ENCODE measurements at regions not wholly inside any gene's neighbourhood (a gene's known extent, or its start where the extent isn't known, plus 50 kb on each side); places are given as distances from the start of the nearest gene placed in this dataset.
"Not testable (repeated sequence)": the region's sequence is repeated elsewhere in the genome, so short reads cannot be mapped to it uniquely, and the experiment has no call there.

DNA sequence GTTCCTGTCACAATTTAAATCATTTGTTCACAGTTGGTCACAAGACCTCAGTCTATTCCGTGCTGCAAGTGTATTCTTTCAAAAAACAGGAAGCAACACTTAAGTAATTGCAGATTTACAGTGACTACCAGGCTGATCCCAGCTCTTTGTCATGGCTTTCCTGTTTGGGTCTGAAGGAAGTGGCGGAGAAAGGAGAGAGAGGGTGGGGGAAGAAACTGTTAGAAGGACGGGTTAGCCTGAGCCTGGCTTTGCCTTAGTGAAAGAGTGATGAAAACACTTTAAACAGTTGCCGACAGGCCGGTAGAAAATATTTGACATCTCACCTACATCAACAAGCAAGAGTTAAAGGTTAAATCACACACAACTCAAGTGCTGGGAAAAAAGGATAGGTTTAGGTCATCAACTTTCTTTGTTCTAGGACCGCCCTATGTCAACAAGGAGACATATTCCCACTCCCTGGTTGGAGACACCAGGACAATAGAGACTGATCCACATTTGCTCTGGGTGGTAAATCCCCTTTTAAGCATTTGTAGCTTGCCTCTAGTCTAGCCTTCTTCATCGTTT lies 102.2 kb upstream of the DAB2 start:
- DNase-seq, result peak in 1 of 2 donors; percentile 25

DNA sequence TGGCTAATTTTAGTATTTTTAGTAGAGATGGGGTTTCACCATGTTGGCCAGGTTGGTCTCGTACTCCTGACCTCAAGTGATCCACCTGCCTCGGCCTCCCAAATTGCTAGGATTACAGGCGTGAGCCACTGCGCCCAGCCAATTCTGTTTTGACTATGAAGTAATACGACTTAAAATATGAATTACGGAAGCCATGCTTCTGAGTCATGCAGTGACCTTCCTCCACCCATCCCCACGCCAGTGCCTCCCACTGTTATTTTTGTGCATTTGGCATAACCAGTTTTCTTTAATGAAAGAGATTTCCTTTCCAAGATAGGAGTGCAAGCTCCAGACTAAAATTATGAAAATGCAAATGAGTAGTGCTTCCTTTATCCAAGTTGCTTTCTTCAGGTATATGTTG lies 101.0 kb upstream of the DAB2 start:
- not testable (repeated sequence) for DNase-seq

DNA sequence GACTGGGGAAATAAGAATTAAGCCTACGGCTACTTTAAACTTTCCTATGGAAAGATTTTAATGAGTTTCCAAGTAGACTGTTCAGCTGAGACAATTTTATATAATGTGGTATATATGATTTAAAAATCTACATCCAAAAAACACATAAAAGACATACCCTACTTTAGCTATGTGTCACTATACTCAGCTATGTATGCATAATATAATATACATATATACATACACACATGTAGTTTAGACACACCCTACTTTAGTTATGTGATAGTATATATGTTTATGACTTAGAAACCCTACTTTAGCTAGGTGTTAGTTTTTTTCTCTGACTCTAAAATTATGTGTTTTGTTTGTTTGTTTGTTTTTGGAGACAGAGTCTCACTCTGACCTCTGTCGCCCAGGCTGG lies 100.5 kb upstream of the DAB2 start:
- DNase-seq, result no peak

DNA sequence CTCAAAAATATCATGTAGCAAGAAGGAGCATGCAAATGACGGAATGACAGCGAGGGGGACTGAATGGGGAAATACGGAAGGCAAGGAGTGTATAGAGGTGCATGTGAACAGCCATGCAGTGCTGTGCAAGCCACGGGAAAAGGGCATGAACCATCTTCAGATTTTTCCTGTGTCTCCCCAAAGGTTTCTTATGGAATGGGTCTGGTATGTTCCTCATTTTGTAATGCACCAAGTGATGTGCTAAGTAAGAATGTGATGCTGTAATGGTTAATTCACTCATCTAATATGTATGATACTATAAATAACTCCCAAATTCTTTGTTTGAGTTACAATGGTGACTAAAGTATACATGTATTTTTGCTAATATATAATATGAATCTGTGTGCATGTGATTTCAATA lies 99.0 kb upstream of the DAB2 start:
- DNase-seq, result no peak

DNA sequence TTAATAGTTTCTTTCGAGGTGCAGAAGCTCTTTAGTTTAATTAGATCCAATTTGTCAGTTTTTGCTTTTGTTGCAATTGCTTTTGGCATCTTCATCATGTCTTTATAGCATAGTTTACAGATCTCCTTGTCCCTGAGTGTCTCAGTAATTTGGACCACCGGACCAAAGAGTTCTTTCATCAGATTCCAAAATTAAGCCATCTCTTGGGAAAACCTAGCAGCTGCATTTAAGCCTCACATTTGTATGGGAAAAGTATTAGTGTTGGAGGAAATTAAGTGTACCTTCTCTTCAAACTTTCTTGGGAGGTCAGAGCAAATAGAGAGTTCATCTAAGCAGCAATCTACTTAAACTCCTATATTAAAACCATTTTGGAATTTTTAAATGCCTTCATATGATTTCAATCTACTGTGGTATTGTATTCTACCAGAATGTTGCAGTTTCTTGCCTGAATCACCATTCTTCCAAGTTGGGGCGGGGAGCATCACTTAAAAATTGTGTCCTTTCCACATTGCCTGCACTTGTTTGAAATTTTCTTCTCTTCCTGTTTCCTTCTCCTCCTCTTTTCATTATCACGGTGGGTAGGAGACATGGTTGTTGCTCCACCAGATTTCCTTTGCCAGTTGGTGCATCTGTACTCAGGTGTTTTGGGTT lies 97.3 kb upstream of the DAB2 start:
- no peak for DNase-seq

DNA sequence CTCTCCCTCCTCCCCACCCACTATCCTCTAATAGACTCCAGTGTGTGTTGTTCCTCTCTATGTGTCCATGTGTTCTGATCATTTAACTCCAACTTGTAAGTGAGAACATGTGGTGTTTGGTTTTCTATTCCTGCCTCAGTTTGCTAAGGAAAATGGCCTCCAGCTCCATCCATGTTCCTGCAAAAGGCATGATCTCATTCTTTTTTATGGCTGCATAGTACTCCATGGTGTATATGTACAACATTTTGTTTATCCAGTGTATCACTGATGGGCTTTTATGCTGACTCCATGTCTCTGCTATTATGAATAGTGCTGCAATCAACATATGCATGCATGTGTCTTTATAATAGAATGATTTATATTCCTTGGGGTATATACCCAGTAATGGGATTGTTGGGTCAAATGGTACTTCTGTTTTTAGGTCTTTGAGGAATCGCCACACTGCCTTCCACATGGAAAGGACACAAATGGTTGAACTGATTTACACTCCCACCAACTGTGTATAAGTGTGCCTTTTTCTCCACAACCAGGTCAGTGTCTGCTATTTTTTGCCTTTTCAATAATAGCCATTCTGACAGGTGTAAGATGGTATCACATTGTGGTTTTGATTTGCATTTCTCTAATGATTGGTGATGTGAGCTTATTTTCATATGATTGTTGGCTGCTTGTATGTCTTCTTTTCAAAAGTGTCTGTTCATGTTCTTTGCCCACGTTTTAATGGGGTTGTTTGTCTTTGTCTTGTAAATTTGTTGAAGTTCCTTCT lies 96.5 kb upstream of the DAB2 start:
- no peak for DNase-seq

DNA sequence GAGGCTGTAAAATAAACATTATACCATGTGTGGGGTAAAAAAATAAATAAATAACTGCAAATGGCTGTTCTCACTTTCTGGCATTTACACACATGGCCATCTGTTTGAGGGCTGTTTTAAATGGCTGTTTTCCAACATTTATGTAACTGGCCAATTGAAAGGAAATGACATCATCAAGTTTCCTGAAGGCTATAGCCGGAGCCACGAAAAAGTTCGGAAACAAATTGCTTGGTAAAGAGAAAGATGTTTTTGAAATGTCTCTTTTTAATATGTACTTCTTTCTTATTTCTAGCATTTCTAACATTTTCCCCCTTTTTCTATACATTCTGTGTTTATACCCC lies 95.4 kb upstream of the DAB2 start:
- no peak for DNase-seq

DNA sequence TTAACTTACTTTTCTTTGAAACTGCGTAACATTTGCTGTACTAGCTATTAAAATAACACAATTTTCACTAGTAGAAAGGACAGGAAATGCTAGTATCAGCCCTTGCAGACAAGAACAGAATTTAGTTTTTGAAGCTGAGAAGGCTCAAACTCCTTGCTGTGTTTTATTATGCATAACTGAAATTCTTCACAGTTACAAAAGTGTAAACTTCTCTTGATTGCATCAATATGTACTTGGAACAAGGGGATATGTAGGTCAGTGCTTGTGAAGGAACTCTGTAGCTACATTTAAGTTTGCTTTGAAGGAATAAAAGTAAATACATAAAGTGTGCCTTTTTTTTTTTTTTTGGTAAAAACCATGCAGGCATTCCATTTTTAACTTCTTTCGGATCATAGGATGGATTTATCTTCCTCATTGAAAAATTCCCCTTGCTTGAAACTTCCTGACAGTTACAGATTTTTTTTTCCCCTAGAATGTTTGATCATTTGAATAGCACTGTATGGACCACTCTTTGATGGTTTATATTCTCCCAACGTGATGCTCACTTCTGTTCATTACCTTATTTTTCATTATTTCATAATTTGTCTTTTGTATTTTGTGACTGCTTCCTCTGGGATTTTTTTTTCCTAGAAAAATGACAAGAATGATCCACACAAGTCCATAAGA lies 94.9 kb upstream of the DAB2 start:
- no peak for DNase-seq

DNA sequence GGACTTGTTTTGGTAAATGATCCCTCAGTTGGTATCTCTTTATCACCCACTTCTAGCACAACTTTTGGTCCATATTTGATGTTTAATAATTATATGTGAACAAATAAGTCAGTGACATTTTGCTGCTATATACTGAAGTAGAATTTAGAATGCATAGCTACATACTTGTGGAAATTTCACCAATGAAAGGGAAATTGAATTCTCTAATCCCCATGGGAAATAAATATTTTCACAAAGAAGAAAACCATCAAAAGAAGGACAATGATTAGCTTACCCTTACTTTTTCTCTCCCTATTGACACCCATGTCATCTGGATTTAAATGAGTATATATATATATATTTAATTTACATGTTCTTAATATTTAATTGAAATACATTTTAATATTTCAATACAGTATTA lies 94.3 kb upstream of the DAB2 start:
- DNase-seq, result no peak

DNA sequence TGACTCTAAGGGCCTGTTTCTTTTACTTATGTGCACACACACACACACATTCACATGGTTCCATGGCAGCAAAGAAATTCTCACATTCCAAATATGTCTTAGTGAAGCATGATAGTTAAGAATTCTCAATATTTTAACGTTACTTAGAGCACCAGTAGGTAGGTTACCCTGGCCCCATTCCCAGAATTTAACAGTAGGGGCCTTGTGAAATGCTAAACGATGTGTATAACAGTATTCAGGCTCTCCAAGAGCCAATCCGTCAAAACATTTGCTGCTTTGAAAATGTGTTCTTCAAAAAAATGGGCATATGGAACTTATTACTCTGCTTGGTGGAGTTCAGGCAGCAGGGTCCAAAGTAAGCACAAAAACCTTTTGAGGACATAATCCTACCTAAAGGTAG lies 93.7 kb upstream of the DAB2 start:
- no peak for DNase-seq

DNA sequence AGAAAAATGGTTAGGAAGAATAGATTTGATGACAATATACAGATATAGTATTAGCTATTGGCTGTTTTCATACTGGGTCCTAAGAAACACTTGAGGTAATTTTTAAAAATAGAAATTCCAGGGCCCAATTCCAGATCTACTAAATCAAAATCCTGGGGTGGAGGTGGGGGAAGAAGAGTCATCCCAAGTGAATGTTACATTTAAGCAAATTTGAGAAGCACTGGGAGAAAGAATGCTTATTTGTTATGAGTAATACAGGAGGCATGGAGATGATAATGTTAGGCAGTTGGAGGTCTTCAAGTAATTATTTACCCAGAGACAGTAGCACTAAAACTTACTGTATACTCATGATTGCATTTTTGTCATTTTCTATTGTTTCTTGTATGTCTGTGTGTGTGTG lies 93.0 kb upstream of the DAB2 start:
- no peak for DNase-seq

DNA sequence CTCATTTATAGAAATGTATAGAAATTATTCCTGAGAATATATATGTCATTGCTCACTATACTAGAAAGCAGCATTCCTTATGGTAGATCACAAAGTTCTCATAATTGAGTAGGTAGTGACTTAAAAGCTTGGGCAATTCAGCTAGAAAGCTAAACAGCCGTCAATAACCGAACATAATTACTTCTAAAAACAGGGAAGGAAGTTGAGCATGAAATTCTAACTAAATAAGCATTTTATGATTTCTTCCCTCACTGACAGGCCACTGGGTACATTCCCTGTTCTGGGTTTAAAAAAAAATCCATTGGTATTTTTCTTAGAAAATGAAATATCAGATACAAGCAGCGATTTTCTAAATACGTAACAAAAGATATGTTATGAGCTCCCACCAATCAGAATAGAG lies 91.1 kb upstream of the DAB2 start:
- DNase-seq, result no peak

DNA sequence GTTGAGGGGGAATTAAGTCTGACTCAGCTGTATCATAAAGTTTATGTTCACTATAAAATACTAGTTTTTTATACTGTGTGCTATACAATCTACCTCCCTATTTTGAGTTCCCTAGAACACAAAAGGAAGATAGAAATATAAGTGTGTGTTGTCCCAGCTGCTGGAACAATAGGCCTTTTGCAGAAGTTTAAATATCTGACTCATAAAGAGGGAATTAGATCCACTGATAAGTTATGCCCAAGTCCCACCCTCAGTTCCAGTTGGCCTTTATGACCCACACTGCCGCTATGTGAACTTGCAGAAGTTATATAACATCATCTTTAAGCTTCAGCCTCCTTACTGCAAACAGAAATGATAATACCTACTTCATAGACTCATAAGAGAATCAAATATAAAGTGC lies 88.5 kb upstream of the DAB2 start:
- DNase-seq, result no peak

DNA sequence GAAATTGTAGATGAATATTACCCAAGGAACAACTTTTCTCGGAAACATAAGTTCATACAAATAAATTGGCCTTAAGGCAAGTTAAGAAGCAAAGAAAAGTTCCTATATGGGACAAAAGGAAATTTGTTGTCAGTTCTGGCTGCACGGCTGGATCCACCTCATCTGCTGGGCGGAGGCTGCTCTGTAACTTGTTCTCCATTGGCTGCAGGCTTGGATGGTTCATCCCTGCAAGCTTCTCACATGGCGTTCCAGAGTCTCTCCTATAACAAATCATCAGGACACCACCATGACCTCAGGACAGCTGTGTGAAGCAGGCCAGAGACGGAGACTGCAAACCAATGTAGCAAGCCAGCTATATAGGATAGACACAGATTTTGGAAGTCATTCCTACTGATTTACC lies 81.4 kb upstream of the DAB2 start:
- DNase-seq, result no peak

DNA sequence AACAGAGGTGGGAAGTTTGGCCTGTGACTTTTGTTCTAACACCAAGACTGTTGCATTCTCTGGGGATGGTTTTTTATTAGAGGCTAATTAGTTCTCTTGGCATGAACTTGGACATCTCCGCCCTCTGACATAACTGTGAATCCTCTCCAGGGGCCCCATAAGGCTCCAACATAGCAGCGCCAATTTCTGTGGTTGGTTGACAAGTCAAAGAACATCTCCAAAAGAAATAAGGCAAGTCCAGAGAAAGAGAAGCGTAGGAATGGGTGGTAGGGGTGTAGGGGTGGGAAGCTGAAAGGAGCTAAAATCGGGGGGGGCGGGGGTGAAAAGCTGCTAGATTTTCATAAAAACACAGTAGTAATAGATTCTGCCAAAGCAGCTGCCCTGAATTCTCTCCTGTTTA lies 81.0 kb upstream of the DAB2 start:
- no peak for DNase-seq

DNA sequence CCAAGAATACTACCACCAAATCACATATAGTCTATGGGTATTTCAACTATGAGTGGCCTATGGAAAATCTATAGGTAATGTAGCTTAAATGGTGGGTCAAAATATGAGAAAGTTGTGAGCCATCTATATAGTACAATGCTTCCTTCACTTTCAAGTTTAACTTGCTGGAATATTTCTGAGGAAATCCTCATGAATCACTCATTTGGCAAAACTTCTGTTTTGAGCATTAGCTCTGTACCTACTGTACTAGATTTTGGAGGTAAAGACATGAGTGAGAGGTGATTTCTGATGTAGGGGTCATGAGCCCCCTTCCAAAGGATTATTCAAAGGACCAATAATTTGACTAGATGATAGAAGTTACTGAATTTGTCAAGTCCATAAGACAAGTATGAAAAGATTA lies 80.6 kb upstream of the DAB2 start:
- DNase-seq, result no peak

DNA sequence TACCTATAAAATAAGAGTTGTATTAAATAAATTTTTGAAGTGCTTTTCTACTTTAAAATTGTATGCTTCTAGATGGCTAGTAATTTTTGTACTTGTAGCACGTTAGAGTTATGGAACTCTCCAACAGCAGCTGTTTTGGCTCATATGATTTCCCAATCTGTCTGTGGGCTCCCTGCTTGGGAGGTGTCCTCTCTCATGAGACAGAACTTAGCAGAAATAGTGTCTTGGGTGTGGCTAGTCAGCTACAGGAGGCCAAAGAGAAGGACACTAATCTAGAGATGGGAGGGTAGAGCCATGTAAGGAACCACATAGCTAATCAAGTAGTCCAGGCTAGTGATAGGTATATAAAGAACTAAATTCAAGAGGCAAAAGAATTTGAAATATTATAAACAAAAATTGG lies 78.4 kb upstream of the DAB2 start:
- no peak for DNase-seq

DNA sequence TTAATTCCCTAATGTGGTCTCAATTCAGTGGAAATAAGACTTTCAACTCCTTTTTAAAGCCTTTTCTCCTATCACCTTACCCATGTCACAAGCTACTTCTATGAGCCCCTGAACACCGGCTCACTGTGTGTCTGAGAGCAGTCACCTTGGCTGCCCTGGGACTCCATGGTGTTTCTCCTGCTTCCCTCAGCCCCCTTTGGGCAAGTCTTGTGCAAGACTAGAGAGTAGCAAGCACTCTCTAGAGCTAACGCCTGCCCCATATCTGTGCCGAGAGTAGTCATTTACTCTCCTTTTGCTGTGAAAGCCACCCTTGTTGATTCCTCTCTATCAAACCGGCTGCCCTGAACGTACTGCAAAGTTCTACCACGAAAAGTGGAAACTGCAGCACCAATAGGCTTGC lies 77.9 kb upstream of the DAB2 start:
- no peak for DNase-seq

DNA sequence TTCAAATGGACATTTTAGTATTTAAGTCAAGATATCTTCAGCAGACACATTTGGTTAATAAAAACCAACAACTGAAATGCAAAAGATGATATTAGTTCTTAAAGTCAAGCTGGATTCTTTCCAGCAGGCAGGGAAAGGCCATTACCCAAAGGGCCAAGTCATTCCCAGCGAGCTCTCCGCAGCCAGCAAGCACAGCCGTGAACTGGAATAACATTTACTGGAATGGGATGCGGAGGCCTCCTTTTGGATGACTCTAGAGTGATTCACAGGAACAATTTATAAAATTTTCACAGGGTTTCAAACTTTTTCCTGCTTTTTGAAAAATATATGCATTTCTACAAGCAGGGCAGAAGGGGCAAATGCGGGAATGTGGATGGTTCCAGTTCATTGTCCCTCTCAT lies 76.6 kb upstream of the DAB2 start:
- DNase-seq, result no peak

DNA sequence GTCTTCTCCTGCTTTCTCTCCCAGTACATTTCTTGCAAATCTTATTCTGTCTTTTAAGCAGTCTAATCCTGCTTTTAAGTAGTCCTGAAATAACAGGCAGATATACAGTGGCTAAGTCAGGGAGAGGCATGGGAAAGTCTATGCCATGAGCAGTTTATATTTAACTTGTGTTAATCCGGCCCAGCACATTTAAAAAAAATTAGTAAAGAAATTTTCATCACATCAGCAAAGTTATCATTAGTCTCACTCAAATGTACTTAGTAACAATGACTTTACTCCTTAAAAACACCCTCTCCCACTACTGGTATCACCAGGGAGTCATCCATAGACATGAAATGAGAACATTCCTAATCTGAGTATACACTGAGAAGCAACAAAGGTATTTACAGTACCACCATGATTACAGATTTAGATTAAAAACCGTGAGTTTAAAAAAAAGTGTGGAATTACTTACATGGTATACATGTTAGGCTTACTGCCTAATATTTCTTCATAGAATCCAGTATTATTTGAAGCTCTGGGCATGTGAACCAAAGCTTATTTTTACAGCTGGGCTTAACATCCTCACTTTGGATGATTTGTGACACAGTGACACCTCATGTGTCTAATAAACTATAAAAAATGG lies 75.9 kb upstream of the DAB2 start:
- no peak for DNase-seq

DNA sequence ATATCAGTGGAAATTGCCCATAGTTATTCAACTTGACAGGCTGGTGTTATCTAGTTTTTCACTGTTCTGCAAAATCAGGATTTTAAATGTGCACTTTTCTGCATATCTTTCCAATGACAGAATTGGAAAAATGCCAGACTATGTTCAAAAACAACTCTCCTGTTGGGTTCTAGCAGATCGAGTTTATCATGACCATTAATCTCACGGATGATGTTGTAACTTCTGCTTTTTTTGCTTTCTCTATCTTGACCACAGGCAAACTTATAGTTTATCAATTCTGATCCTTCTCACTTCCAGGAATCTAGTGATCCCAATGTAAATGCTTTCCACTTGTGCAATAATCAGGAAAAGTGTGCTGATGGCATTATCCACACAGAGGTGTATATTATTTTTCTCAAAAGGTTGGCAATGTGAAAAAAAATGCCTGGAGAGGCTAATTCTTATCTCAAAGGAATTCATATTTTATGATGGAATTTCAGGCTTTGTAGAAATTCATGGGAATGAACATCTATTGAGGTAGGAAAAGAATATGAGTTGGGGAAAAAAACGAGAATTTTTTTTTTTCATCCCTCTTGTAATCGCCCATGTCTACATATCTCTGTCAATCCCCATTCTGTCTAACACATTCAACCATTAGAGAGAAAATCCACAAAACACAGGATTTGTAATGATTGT lies 73.6 kb upstream of the DAB2 start:
- no peak for DNase-seq

DNA sequence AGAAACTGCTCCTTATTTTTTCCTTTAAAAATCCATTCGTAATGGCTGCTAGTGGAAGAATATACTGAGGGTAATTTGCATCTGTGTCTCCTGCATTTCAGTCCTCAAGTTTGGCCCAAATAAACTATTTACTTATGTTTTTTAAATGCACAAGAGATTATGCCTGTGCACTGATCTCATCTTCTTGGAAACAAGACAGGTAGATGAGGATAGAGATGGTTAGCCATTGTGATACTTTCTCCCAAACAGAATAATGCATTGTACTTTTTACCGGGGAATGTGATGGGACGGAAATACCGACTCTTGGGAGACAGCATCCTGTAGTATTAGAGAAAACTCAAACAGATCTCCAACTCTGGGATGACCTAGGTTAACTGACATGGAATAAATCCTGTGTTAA lies 72.5 kb upstream of the DAB2 start:
- no peak for DNase-seq

DNA sequence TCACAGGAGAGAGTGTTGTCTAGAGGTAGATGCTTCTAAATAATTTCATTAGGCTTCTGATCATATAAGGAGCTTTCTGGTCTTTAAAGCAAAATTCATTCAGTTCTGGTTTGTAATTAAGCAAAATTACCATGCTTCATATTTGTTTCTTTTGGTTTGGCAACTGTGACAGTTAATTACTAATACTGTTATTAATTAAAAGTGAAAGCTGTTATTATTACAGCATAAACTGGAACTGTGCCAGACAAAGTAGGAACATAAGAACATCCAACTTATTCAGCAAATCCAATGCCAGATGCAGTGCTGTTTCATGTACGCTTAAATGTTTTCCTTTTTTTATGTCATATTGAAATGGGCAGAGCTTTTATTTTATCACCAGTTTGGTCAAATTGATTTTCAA lies 70.4 kb upstream of the DAB2 start:
- DNase-seq, result no peak
